Small intestine (tissue), 7 donors: ENCODE measurements at regions not wholly inside any gene's neighbourhood (a gene's known extent, or its start where the extent isn't known, plus 50 kb on each side); places are given as distances from the start of the nearest gene placed in this dataset.
"Not testable (repeated sequence)": the region's sequence is repeated elsewhere in the genome, so short reads cannot be mapped to it uniquely, and the experiment has no call there.

ENCODE experiments used
- DNase-seq, 2 donors: peaks; one replicate each; pipeline versions ENCODE4 v3.0.0 to v3.0.0-alpha.2; 2013
- FAIRE-seq: peaks from 2 replicates; lab custom pipeline; 2012; peaks lifted over from hg19 to GRCh38; lab: Jason Lieb, UNC
- H3K27ac ChIP-seq, 3 donors: one replicate each; pipeline ENCODE4 v1.5.1; 2013; ENCODE audit warnings: low read length in 2 of 3, mild to moderate bottlenecking in 2 of 3, control low read depth in 1 of 3, inconsistent platforms in 1 of 3, low read depth in 1 of 3, moderate library complexity in 1 of 3
- H3K27me3 ChIP-seq, 3 donors: one replicate each; pipeline ENCODE4 v1.6.1; 2013; ENCODE audit warnings: low read length in 3 of 3, inconsistent platforms in 1 of 3; ENCODE audit not compliant: control insufficient read depth in 3 of 3, insufficient read depth in 3 of 3
- H3K36me3 ChIP-seq, 3 donors: one replicate each; pipeline ENCODE4 v1.6.1; 2013; ENCODE audit warnings: low read length in 3 of 3, inconsistent platforms in 1 of 3, low read depth in 1 of 3, mild to moderate bottlenecking in 1 of 3, moderate library complexity in 1 of 3; ENCODE audit not compliant: control insufficient read depth in 3 of 3, insufficient read depth in 2 of 3
- H3K4me1 ChIP-seq, 3 donors: one replicate each; pipeline ENCODE4 v1.6.1; 2013; ENCODE audit warnings: low read length in 2 of 3, inconsistent platforms in 1 of 3, low read depth in 1 of 3, mild to moderate bottlenecking in 1 of 3, moderate library complexity in 1 of 3; ENCODE audit not compliant: control insufficient read depth in 3 of 3, insufficient read depth in 2 of 3
- H3K4me3 ChIP-seq, 3 donors: one replicate each; pipeline ENCODE4 v1.5.1; 2013; ENCODE audit warnings: low read length in 3 of 3, control low read depth in 1 of 3, inconsistent platforms in 1 of 3, low read depth in 1 of 3, mild to moderate bottlenecking in 1 of 3, moderate library complexity in 1 of 3
- H3K9me3 ChIP-seq, 2 donors: one replicate each; pipeline ENCODE4 v1.6.1; 2013; ENCODE audit warnings: low read depth in 1 of 2, low read length in 1 of 2; ENCODE audit not compliant: control insufficient read depth in 2 of 2, insufficient read depth in 1 of 2
- WGBS, 3 donors: extraction: QIAGEN DNeasy Blood & Tissue Kit; methylation state at CpG; one replicate each; pipeline ENCODE4 v1.1.7; 2013; 5-methylcytosine and 5-hydroxymethylcytosine counted together
- donor health status: healthy with polysubstance abuse.
- donor health status: control.
- donor health status: control.
- donor health status: Bipolar disorder and iron deficiency.
- donor health status: healthy.

GRCh38 chr1:188719735-188720134 lies 1757.9 kb downstream of the BRINP3 start:
- 42 to 58% (median 45%) methylated on average over 3 of the region's 3 CpGs for WGBS, 3 donors
- FAIRE-seq = no peak
- H3K9me3 ChIP-seq = no peaks in the 10 kb centered on the region
- no peak for DNase-seq
- H3K4me1 ChIP-seq = no peaks in the 10 kb centered on the region
- no peaks in the 10 kb centered on the region for H3K27me3 ChIP-seq
- no peak overlapping the region for H3K27ac ChIP-seq
- H3K4me3 ChIP-seq = no peak overlapping the region
- no peaks in the 10 kb centered on the region for H3K36me3 ChIP-seq

GRCh38 chr1:188723332-188724020 lies 1754.2 kb downstream of the BRINP3 start:
- no peaks in the 10 kb centered on the region for H3K9me3 ChIP-seq
- DNase-seq = no peak
- no peak overlapping the region for H3K4me3 ChIP-seq
- H3K27me3 ChIP-seq = no peaks in the 10 kb centered on the region
- no peak overlapping the region for H3K27ac ChIP-seq
- WGBS, 3 donors = 51 to 72% (median 52%) methylated on average over 2 of the region's 2 CpGs
- FAIRE-seq = no peak
- no peaks in the 10 kb centered on the region for H3K36me3 ChIP-seq
- no peaks in the 10 kb centered on the region for H3K4me1 ChIP-seq

GRCh38 chr1:188729039-188729438 lies 1748.6 kb downstream of the BRINP3 start:
- DNase-seq (no peak), FAIRE-seq (no peak)
- Histone ChIP-seq H3K27ac (no peak overlapping the region), H3K4me1 (no peaks in the 10 kb centered on the region), H3K36me3 (no peaks in the 10 kb centered on the region), H3K9me3 (no peaks in the 10 kb centered on the region), H3K4me3 (no peak overlapping the region), H3K27me3 (no peaks in the 10 kb centered on the region)

GRCh38 chr1:188735567-188735966 lies 1742.1 kb downstream of the BRINP3 start:
- Histone ChIP-seq H3K9me3 (no peaks in the 10 kb centered on the region), H3K27ac (no peak overlapping the region), H3K4me3 (no peak overlapping the region), H3K4me1 (no peaks in the 10 kb centered on the region), H3K27me3 (no peaks in the 10 kb centered on the region), H3K36me3 (no peaks in the 10 kb centered on the region)
- DNase-seq (no peak), FAIRE-seq (no peak)
- 80 to 88% (median 82%) methylated on average over 4 of the region's 4 CpGs for WGBS, 3 donors

- H3K36me3 ChIP-seq, H3K27ac ChIP-seq, H3K27me3 ChIP-seq, H3K4me3 ChIP-seq, H3K9me3 ChIP-seq, FAIRE-seq, H3K4me1 ChIP-seq, DNase-seq: not testable (repeated sequence)
- 26 to 45% (median 38%) methylated on average over 3 of the region's 3 CpGs for WGBS, 3 donors
These were observed 1728.4 kb downstream of the BRINP3 start for GRCh38 chr1:188749275-188749674.

- not testable (repeated sequence) for H3K27ac ChIP-seq, H3K27me3 ChIP-seq, FAIRE-seq, H3K4me1 ChIP-seq, H3K36me3 ChIP-seq, H3K4me3 ChIP-seq, DNase-seq, H3K9me3 ChIP-seq
- 47 to 61% (median 58%) methylated on average over 2 to 3 of the region's 3 CpGs for WGBS, 3 donors
These were observed 1725.6 kb downstream of the BRINP3 start for GRCh38 chr1:188752027-188752426.

GRCh38 chr1:188757747-188758146 lies 1719.9 kb downstream of the BRINP3 start:
- not testable (repeated sequence) for FAIRE-seq

GRCh38 chr1:188761226-188761625 lies 1716.4 kb downstream of the BRINP3 start:
- no peak for DNase-seq
- no peak for FAIRE-seq
- Histone ChIP-seq H3K36me3 (no peaks in the 10 kb centered on the region), H3K4me1 (no peaks in the 10 kb centered on the region), H3K4me3 (no peak overlapping the region), H3K27ac (no peak overlapping the region), H3K27me3 (no peaks in the 10 kb centered on the region), H3K9me3 (no peaks in the 10 kb centered on the region)
- 22 to 65% (median 22%) methylated on average over 1 of the region's 1 CpG for WGBS, 3 donors

More at GRCh38 chr1:188757747-188758146, 1719.9 kb downstream of the BRINP3 start:
- H3K9me3 ChIP-seq, H3K4me1 ChIP-seq, H3K36me3 ChIP-seq, H3K27me3 ChIP-seq, H3K27ac ChIP-seq, H3K4me3 ChIP-seq, DNase-seq: not testable (repeated sequence)
- 84 to 87% (median 87%) methylated on average over 20 to 24 of the region's 24 CpGs for WGBS, 3 donors
